Cardiac fibroblast (primary cell): ENCODE measurements at regions not wholly inside any gene's neighbourhood (a gene's known extent, or its start where the extent isn't known, plus 50 kb on each side); places are given as distances from the start of the nearest gene placed in this dataset.
"Not testable (repeated sequence)": the region's sequence is repeated elsewhere in the genome, so short reads cannot be mapped to it uniquely, and the experiment has no call there.

ENCODE experiments used
- DNase-seq, 2 donors: peaks; one replicate each; pipeline versions ENCODE4 v3.0.0 to v3.0.0-alpha.2; 2010; ENCODE audit warnings: low read depth in 2 of 2
- H3K4me3 ChIP-seq, 2 donors: replicated peaks in 1 of 2; 1 replicate in 1 of 2; 2 replicates in 1 of 2; pipeline ENCODE4 v1.5.1; 2011; ENCODE audit warnings: low read depth in 2 of 2, low read length in 2 of 2, mild to moderate bottlenecking in 2 of 2, moderate library complexity in 1 of 2
- CTCF ChIP-seq: IDR thresholded peaks from one replicate; pipeline ENCODE4 v1.5.1; 2011; ENCODE audit warnings: low read depth, mild to moderate bottlenecking, low read length, inconsistent platforms

GRCh38 chr21:18548249-18548648 is 144.7 kb upstream of the TMPRSS15 start:
- no peak for TF ChIP-seq CTCF
- H3K4me3 ChIP-seq = no peak overlapping the region
- no peak for DNase-seq

GRCh38 chr21:18549214-18549905 is 145.8 kb upstream of the TMPRSS15 start:
- no peak for DNase-seq
- no peak overlapping the region for H3K4me3 ChIP-seq
- TF ChIP-seq CTCF = no peak

- H3K4me3 ChIP-seq = no peak overlapping the region
- DNase-seq = no peak
- no peak for TF ChIP-seq CTCF
Observed at GRCh38 chr21:18550361-18550760, 146.8 kb upstream of the TMPRSS15 start.

- H3K4me3 ChIP-seq = no peak overlapping the region
- no peak for TF ChIP-seq CTCF
- DNase-seq = no peak
Observed at GRCh38 chr21:18553786-18554185, 150.2 kb upstream of the TMPRSS15 start.

- H3K4me3 ChIP-seq, DNase-seq: not testable (repeated sequence)
Observed at GRCh38 chr21:18567770-18568169, 164.2 kb upstream of the TMPRSS15 start.

GRCh38 chr21:18588001-18588662 is 184.5 kb upstream of the TMPRSS15 start:
- no peak for TF ChIP-seq CTCF
- no peak for DNase-seq

GRCh38 chr21:18601146-18601545 is 197.6 kb upstream of the TMPRSS15 start:
- TF ChIP-seq CTCF = no peak
- H3K4me3 ChIP-seq = no peak overlapping the region
- no peak for DNase-seq

More at GRCh38 chr21:18588001-18588662, 184.5 kb upstream of the TMPRSS15 start:
- H3K4me3 ChIP-seq = no peak overlapping the region
